HCT116 (cell line): ENCODE measurements at regions not wholly inside any gene's neighbourhood (a gene's known extent, or its start where the extent isn't known, plus 50 kb on each side); places are given as distances from the start of the nearest gene placed in this dataset.

Experiments
- ATAC-seq: fragments of 200-7000 bp; cut with Tn5 transposase; 2 replicates; pipeline ENCODE4 v1.9.1; 2020; ENCODE audit warnings: mild to moderate bottlenecking, moderate library complexity
- BruUV-seq: library from RNA; stranded (reverse); fragments of 400-500 nt; replicated peaks from 2 replicates; lab custom pipeline; 2021; lab: Mats Ljungman, UMichigan
- CTCF ChIA-PET: fragments of 300-600 bp; sonication (Branson Sonifier 250); formaldehyde crosslinking; loops from one replicate; lab custom pipeline; 2021; ENCODE audit warnings: antibody characterized with exemption; lab: Charles Lee
- POLR2A ChIA-PET: fragments of 300-600, 350-600 bp; sonication (Branson Sonifier 250); formaldehyde crosslinking; loops from one replicate; lab custom pipeline; 2021; ENCODE audit warnings: antibody characterized with exemption; lab: Charles Lee
- RAD21 ChIA-PET, 2 experiments: fragments of 300-600 bp; sonication (Branson Sonifier 250); formaldehyde crosslinking; loops; one replicate each; lab custom pipeline; 2023; ENCODE audit warnings: low total read pairs in 2 of 2; ENCODE audit not compliant: uncharacterized antibody in 2 of 2, unreplicated experiment in 2 of 2, low non-redundant PET in 1 of 2; lab: Charles Lee
- DNase-seq: peaks from one replicate; pipeline ENCODE4 v3.0.0-alpha.2; 2010; ENCODE audit warnings: low read depth, low spot score
- H2AFZ ChIP-seq: fragments of 200-600 bp; shearing (Covaris generic), sonication (generic); 2 replicates; pipeline ENCODE4 v1.6.1; 2017; ENCODE audit warnings: low read depth, mixed run types, mixed read lengths, antibody characterized with exemption, low read length; ENCODE audit not compliant: poor library complexity, severe bottlenecking
- H3K27ac ChIP-seq: 2 replicates; pipeline ENCODE4 v1.5.1; 2012; ENCODE audit warnings: low read depth, low read length
- H3K27me3 ChIP-seq: fragments of 200-600 bp; sonication (generic); 2 replicates; pipeline ENCODE4 v1.6.1; 2016; ENCODE audit warnings: mixed run types, low read length, mixed read lengths; ENCODE audit not compliant: insufficient read depth
- H3K36me3 ChIP-seq, 2 experiments: fragments of 200-500 bp in 1 of 2; fragments of 200-600 bp in 1 of 2; sonication (Bioruptor generic) in 1 of 2; sonication (generic) in 1 of 2; 2 replicates each; pipeline versions ENCODE4 v1.5.1 to v1.6.1; 2014 to 2016; ENCODE audit warnings: low read length in 2 of 2, inconsistent platforms in 1 of 2, mixed read lengths in 1 of 2, mixed run types in 1 of 2; ENCODE audit not compliant: insufficient read depth in 2 of 2, control insufficient read depth in 1 of 2
- H3K4me1 ChIP-seq, 2 experiments: fragments of 200-600 bp in 1 of 2; sonication (generic) in 1 of 2; 2 replicates each; pipeline versions ENCODE4 v1.5.1 to v1.6.1; 2012 to 2017; ENCODE audit warnings: low read length in 2 of 2, inconsistent platforms in 1 of 2, mild to moderate bottlenecking in 1 of 2, mixed read lengths in 1 of 2, mixed run types in 1 of 2, moderate library complexity in 1 of 2; ENCODE audit not compliant: insufficient read depth in 2 of 2, control insufficient read depth in 1 of 2
- H3K4me2 ChIP-seq: fragments of 200-600 bp; sonication (generic); 2 replicates; pipeline ENCODE4 v1.6.1; 2017; ENCODE audit warnings: mixed run types, low read length, mixed read lengths
- H3K4me3 ChIP-seq, 2 experiments: fragments of 200-600 bp in 1 of 2; sonication (generic) in 1 of 2; replicated peaks in 1 of 2; 2 replicates each; pipeline ENCODE4 v1.5.1; 2011 to 2016; ENCODE audit warnings: low read length in 2 of 2, control low read depth in 1 of 2, low read depth in 1 of 2, mild to moderate bottlenecking in 1 of 2, mixed read lengths in 1 of 2, mixed run types in 1 of 2
- H3K79me2 ChIP-seq: fragments of 200-600 bp; sonication (generic); 2 replicates; pipeline ENCODE4 v1.6.1; 2017; ENCODE audit warnings: mild to moderate bottlenecking, mixed run types, low read length, moderate library complexity, mixed read lengths; ENCODE audit not compliant: insufficient read depth
- H3K9ac ChIP-seq: fragments of 200-600 bp; sonication (generic); 2 replicates; pipeline ENCODE4 v1.6.1; 2016; ENCODE audit warnings: low read length, mixed read lengths
- H3K9me2 ChIP-seq: fragments of 200-600 bp; sonication (generic), shearing (Covaris generic); 2 replicates; pipeline ENCODE4 v1.6.1; 2017; ENCODE audit warnings: mixed run types, mild to moderate bottlenecking, moderate library complexity; ENCODE audit not compliant: insufficient read depth
- H3K9me3 ChIP-seq, 2 experiments: fragments of 200-500 bp in 1 of 2; fragments of 200-600 bp in 1 of 2; sonication (Bioruptor generic) in 1 of 2; sonication (generic) in 1 of 2; 2 replicates each; pipeline ENCODE4 v1.6.1; 2014 to 2017; ENCODE audit warnings: low read length in 2 of 2, mixed read lengths in 2 of 2, inconsistent platforms in 1 of 2, low read depth in 1 of 2, mild to moderate bottlenecking in 1 of 2, mixed run types in 1 of 2, moderate library complexity in 1 of 2; ENCODE audit not compliant: control insufficient read depth in 1 of 2, insufficient read depth in 1 of 2
- H4K20me1 ChIP-seq: fragments of 200-600 bp; sonication (generic), shearing (Covaris generic); 2 replicates; pipeline ENCODE4 v1.6.1; 2017; ENCODE audit warnings: mixed run types, mild to moderate bottlenecking, moderate library complexity; ENCODE audit not compliant: insufficient read depth
- CBX3 ChIP-seq: IDR thresholded peaks from 2 replicates; pipeline ENCODE4 v1.6.1; 2012; ENCODE audit warnings: low read depth
- ELF1 ChIP-seq: IDR thresholded peaks from 2 replicates; pipeline ENCODE4 v1.6.1; 2012; ENCODE audit warnings: low read depth, borderline replicate concordance
- MAX ChIP-seq: IDR thresholded peaks from 2 replicates; pipeline ENCODE4 v1.6.1; 2012
- SIN3A ChIP-seq: IDR thresholded peaks from 2 replicates; pipeline ENCODE4 v1.6.1; 2012; ENCODE audit warnings: low read depth
- TCF7L2 ChIP-seq: IDR thresholded peaks from 2 replicates; pipeline ENCODE4 v1.7.0; 2011; ENCODE audit warnings: borderline replicate concordance, inconsistent platforms; ENCODE audit not compliant: insufficient read depth, insufficient read length; ENCODE audit errors: extremely low read depth
- ZNF274 ChIP-seq: fragments of 200-500 bp; sonication (Bioruptor generic); IDR thresholded peaks from 2 replicates; pipeline ENCODE4 v1.6.1; 2014; ENCODE audit warnings: mild to moderate bottlenecking, low read depth, low read length, inconsistent platforms
- intact Hi-C: fragments of 100-400 bp; cut with micrococcal nuclease; formaldehyde crosslinking; loops from 2 replicates; pipeline ENCODE4 v1.10.0; 2022
- TF ChIP-seq, protein P1 (sequence below): IDR thresholded peaks from 2 replicates; pipeline ENCODE4 v1.6.1; 2011; ENCODE audit warnings: mild to moderate bottlenecking, low read length, moderate library complexity; ENCODE audit not compliant: insufficient replicate concordance; ENCODE audit errors: extremely low read depth

DNA sequence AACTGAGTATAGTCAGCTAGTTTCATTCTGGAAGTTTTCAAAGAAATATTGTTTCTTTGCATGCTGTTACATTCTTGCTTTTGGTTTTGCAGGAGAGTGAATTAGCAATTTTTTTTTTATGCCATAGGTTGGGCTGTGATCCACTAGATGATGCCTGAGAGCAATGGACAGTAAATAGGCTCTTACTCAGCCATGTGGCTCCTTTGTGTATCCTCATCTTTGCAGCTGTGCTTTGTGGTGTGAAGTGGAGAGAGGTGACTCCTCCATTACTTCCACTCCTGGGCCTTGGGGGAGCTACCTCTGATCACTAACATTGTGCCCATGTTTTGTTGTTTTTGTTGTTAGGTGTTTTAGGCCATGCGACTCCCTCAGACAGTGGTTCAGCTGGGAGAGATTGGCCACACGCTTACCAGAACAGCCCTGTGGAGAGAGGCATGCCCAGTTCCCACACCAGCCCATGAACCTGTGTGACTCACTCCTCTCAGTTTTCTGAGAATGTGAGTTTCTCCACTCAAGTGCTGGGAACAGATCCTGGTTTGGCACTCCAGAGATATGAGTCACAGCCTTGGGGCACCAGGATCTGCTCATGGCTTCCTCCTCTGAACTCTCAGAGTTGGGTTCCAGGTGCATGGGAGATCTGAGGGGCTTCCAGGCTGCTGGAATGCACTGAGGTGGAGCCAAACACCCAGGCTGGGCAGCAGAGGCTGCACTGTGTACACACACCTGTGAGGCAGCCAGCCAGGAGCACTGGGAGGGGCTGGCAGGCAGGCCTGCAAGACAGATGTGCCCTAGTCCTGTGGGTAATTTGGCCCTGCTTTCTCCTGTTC lies 785.3 kb downstream of the ROBO2 start:
- DNase-seq (no peak), ATAC-seq (no peak)
- ChIA-PET RAD21 (no interaction called here), POLR2A (no interaction called here), CTCF (no interaction called here)
- Histone ChIP-seq H3K9ac (no peak overlapping the region), H3K4me1 (no peaks in the 10 kb centered on the region), H3K9me2 (no peaks in the 10 kb centered on the region), H3K27ac (no peak overlapping the region), H3K4me3 (no peak overlapping the region), H3K27me3 (no peaks in the 10 kb centered on the region), H3K79me2 (no peaks in the 10 kb centered on the region), H3K4me2 (no peak overlapping the region), H4K20me1 (no peaks in the 10 kb centered on the region), H2AFZ (no peak overlapping the region), H3K9me3 (peaks cover 16 to 31% of the 10 kb centered on the region in 2 experiments; a peak in 2 of 4 replicates), H3K36me3 (no peaks in the 10 kb centered on the region)
- intact Hi-C loops: no loop called here
- BruUV-seq: no TSS peak
- TF ChIP-seq SIN3A (no peak), CBX3 (no peak), ELF1 (no peak), MAX (no peak), TCF7L2 (peak; percentile 67), ZNF274 (no peak)
- TF ChIP-seq, protein P1, sequence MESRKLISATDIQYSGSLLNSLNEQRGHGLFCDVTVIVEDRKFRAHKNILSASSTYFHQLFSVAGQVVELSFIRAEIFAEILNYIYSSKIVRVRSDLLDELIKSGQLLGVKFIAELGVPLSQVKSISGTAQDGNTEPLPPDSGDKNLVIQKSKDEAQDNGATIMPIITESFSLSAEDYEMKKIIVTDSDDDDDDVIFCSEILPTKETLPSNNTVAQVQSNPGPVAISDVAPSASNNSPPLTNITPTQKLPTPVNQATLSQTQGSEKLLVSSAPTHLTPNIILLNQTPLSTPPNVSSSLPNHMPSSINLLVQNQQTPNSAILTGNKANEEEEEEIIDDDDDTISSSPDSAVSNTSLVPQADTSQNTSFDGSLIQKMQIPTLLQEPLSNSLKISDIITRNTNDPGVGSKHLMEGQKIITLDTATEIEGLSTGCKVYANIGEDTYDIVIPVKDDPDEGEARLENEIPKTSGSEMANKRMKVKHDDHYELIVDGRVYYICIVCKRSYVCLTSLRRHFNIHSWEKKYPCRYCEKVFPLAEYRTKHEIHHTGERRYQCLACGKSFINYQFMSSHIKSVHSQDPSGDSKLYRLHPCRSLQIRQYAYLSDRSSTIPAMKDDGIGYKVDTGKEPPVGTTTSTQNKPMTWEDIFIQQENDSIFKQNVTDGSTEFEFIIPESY: no peak
